ENCODE measurements at regions not wholly inside any gene's neighbourhood (a gene's known extent, or its start where the extent isn't known, plus 50 kb on each side); places are given as distances from the start of the nearest gene placed in this dataset.

DNA sequence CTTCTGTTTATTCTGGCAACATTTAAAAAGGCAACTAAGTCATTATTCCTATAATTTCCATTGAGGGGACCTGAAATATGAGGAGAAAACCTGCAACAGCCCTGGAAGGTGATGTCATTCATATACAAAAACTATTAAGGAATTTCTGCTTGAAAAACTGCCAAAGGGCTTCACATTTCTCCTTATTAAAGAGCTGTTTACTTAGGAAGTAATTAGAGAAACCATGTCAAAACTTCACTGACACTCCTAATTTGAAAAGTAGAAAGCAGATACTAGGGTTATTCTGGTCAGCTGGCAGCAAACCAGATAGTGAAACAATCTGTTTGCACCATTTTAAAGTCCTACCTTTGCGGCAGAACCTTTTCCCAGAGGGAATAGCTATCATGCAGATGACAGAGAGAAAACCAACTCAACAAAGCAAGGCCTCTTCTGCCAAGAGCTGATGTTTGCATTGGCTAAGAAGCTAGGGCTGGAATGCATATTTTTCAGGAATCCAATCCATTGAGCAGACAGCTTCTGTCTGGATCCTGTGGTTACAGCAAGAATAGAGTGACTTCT, 592.2 kb upstream of the SYT4 start (continued):
- TF ChIP-seq, protein P1, sequence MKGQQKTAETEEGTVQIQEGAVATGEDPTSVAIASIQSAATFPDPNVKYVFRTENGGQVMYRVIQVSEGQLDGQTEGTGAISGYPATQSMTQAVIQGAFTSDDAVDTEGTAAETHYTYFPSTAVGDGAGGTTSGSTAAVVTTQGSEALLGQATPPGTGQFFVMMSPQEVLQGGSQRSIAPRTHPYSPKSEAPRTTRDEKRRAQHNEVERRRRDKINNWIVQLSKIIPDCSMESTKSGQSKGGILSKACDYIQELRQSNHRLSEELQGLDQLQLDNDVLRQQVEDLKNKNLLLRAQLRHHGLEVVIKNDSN (CRISPR knock-in tag; IDR thresholded peaks at IDR 0.05): no peak
- TF ChIP-seq OVOL2 (CRISPR knock-in tag; IDR thresholded peaks at IDR 0.05; ENCODE audit: borderline replicate concordance): no peak

DNA sequence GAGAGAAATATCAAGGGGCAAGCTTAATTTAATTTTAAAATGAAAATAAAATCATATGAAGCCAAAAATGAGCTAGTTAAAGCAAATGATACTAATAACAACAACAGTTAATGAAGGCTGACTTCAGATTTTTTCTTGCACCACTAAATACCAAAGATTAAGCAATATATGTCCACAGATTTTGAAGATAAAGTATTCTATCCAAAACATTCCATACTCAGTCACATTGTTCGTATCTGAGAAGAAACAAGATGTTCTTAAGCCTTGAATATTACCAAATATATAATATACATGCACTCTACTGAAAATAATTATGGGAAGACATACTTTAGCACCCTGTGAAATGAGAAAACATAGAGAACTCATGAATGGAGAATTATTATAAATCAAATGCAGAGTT, 593.3 kb upstream of the SYT4 start:
- no peak for DNase-seq (ENCODE audit: low spot score)
- H3K4me3 Mint-ChIP-seq: no peak overlapping the region
- no peaks in the 10 kb centered on the region for H3K36me3 Mint-ChIP-seq
- no peak for ATAC-seq
- ChIA-PET POLR2A (no interaction called here), CTCF (no interaction called here)
- no peaks in the 10 kb centered on the region for H3K9me3 Mint-ChIP-seq
- H3K4me1 Mint-ChIP-seq: no peaks in the 10 kb centered on the region
- H3K27me3 Mint-ChIP-seq (ENCODE audit: low read depth): no peaks in the 10 kb centered on the region
- no peak for TF ChIP-seq NFATC4 (CRISPR knock-in tag; IDR thresholded peaks at IDR 0.05)
- TF ChIP-seq, protein P2, sequence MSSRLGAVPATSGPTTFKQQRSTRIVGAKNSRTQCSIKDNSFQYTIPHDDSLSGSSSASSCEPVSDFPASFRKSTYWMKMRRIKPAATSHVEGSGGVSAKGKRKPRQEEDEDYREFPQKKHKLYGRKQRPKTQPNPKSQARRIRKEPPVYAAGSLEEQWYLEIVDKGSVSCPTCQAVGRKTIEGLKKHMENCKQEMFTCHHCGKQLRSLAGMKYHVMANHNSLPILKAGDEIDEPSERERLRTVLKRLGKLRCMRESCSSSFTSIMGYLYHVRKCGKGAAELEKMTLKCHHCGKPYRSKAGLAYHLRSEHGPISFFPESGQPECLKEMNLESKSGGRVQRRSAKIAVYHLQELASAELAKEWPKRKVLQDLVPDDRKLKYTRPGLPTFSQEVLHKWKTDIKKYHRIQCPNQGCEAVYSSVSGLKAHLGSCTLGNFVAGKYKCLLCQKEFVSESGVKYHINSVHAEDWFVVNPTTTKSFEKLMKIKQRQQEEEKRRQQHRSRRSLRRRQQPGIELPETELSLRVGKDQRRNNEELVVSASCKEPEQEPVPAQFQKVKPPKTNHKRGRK (CRISPR knock-in tag; IDR thresholded peaks at IDR 0.05; ENCODE audit: borderline replicate concordance): no peak
- TF ChIP-seq ZNF396 (CRISPR knock-in tag; IDR thresholded peaks at IDR 0.05; ENCODE audit: borderline replicate concordance): no peak
- no peak for TF ChIP-seq ZNF317 (CRISPR knock-in tag; IDR thresholded peaks at IDR 0.05; ENCODE audit: borderline replicate concordance, low read depth)
- TF ChIP-seq SOX15 (CRISPR knock-in tag; IDR thresholded peaks at IDR 0.05): no peak
- TF ChIP-seq EMX1 (CRISPR knock-in tag; IDR thresholded peaks at IDR 0.05): no peak
- TF ChIP-seq, protein P3, sequence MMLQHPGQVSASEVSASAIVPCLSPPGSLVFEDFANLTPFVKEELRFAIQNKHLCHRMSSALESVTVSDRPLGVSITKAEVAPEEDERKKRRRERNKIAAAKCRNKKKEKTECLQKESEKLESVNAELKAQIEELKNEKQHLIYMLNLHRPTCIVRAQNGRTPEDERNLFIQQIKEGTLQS (CRISPR knock-in tag; conservative IDR thresholded peaks at IDR 0.05): no peak
- TF ChIP-seq, protein P4, sequence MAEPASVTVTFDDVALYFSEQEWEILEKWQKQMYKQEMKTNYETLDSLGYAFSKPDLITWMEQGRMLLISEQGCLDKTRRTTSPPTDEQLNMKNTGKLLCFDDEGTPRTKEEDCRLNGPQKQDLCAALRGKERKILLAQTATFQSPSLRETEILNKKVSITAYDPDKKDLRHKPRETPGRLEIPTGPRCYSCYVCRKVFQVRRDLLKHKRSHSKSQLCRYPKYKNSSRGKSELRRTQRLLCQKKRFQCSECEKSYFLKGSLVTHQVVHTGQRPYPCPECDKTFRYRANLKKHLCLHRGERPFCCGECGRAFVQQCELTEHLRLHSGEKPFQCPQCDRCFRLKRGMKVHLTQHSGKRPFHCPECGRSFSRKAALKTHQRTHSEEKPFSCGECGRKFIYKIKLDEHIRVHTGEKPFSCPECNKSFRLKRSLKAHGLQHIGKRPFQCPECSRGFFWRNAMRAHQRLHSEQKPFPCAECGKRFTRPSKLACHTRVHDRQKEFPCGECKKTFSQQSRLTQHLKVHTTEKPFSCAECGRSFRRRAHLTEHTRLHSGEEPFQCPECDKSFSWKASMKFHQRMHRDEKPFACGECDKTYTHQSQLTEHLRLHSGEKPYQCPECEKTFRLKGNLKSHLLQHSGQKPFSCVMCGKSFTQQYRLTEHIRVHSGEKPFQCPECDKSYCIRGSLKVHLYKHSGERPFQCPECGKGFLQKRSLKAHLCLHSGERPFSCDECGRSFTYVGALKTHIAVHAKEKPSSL (CRISPR knock-in tag; conservative IDR thresholded peaks at IDR 0.05): no peak
- TF ChIP-seq, protein P5, sequence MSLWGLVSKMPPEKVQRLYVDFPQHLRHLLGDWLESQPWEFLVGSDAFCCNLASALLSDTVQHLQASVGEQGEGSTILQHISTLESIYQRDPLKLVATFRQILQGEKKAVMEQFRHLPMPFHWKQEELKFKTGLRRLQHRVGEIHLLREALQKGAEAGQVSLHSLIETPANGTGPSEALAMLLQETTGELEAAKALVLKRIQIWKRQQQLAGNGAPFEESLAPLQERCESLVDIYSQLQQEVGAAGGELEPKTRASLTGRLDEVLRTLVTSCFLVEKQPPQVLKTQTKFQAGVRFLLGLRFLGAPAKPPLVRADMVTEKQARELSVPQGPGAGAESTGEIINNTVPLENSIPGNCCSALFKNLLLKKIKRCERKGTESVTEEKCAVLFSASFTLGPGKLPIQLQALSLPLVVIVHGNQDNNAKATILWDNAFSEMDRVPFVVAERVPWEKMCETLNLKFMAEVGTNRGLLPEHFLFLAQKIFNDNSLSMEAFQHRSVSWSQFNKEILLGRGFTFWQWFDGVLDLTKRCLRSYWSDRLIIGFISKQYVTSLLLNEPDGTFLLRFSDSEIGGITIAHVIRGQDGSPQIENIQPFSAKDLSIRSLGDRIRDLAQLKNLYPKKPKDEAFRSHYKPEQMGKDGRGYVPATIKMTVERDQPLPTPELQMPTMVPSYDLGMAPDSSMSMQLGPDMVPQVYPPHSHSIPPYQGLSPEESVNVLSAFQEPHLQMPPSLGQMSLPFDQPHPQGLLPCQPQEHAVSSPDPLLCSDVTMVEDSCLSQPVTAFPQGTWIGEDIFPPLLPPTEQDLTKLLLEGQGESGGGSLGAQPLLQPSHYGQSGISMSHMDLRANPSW (CRISPR knock-in tag; conservative IDR thresholded peaks at IDR 0.05; ENCODE audit: low read depth): no peak
- no peak for TF ChIP-seq JAZF1 (CRISPR knock-in tag; IDR thresholded peaks at IDR 0.05)
- TF ChIP-seq CREB1 (CRISPR knock-in tag; IDR thresholded peaks at IDR 0.05): no peak
- TF ChIP-seq, protein P6, sequence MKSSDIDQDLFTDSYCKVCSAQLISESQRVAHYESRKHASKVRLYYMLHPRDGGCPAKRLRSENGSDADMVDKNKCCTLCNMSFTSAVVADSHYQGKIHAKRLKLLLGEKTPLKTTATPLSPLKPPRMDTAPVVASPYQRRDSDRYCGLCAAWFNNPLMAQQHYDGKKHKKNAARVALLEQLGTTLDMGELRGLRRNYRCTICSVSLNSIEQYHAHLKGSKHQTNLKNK (CRISPR knock-in tag; IDR thresholded peaks at IDR 0.05): no peak
- no peak for TF ChIP-seq SMAD4 (CRISPR knock-in tag; IDR thresholded peaks at IDR 0.05)
- no peak for TF ChIP-seq FOXP1 (CRISPR knock-in tag; IDR thresholded peaks at IDR 0.05; ENCODE audit: borderline replicate concordance)
- TF ChIP-seq, protein P7, sequence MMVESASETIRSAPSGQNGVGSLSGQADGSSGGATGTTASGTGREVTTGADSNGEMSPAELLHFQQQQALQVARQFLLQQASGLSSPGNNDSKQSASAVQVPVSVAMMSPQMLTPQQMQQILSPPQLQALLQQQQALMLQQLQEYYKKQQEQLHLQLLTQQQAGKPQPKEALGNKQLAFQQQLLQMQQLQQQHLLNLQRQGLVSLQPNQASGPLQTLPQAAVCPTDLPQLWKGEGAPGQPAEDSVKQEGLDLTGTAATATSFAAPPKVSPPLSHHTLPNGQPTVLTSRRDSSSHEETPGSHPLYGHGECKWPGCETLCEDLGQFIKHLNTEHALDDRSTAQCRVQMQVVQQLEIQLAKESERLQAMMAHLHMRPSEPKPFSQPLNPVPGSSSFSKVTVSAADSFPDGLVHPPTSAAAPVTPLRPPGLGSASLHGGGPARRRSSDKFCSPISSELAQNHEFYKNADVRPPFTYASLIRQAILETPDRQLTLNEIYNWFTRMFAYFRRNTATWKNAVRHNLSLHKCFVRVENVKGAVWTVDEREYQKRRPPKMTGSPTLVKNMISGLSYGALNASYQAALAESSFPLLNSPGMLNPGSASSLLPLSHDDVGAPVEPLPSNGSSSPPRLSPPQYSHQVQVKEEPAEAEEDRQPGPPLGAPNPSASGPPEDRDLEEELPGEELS (CRISPR knock-in tag; IDR thresholded peaks at IDR 0.05): no peak
- TF ChIP-seq, protein P8, sequence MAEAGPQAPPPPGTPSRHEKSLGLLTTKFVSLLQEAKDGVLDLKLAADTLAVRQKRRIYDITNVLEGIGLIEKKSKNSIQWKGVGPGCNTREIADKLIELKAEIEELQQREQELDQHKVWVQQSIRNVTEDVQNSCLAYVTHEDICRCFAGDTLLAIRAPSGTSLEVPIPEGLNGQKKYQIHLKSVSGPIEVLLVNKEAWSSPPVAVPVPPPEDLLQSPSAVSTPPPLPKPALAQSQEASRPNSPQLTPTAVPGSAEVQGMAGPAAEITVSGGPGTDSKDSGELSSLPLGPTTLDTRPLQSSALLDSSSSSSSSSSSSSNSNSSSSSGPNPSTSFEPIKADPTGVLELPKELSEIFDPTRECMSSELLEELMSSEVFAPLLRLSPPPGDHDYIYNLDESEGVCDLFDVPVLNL (CRISPR knock-in tag; IDR thresholded peaks at IDR 0.05; ENCODE audit: borderline replicate concordance, low read depth): no peak
- TF ChIP-seq ATF1 (CRISPR knock-in tag; IDR thresholded peaks at IDR 0.05): no peak
- no peak overlapping the region for H3K27ac Mint-ChIP-seq
